HepG2 (cell line): ENCODE measurements at regions not wholly inside any gene's neighbourhood (a gene's known extent, or its start where the extent isn't known, plus 50 kb on each side); places are given as distances from the start of the nearest gene placed in this dataset.

Experiments
- ATAC-seq: fragments of 200-7000 bp; cut with Tn5 transposase; 3 replicates; pipeline ENCODE4 v1.9.1; 2020; ENCODE audit warnings: mild to moderate bottlenecking, moderate library complexity
- BruUV-seq: library from RNA; stranded (reverse); fragments of 400-500 nt; replicated peaks from 2 replicates; lab custom pipeline; 2021; lab: Mats Ljungman, UMichigan
- CTCF ChIA-PET: fragments of 300-600 bp; formaldehyde crosslinking; extraction: SDS; loops from one replicate; lab custom pipeline; 2021; ENCODE audit warnings: low total read pairs, inconsistent platforms, low intra/inter-chr PET ratio; lab: Yijun Ruan, JAX
- POLR2A ChIA-PET: fragments of 350-600 bp; sonication (Branson Sonifier 250); formaldehyde crosslinking; loops from one replicate; lab custom pipeline; 2020; ENCODE audit warnings: antibody characterized with exemption, inconsistent platforms; lab: Yijun Ruan, JAX
- DNase-seq: peaks from one replicate; pipeline ENCODE4 v3.0.0-alpha.2; 2015; ENCODE audit warnings: low spot score
- FAIRE-seq: peaks from 3 replicates; lab custom pipeline; 2011; peaks lifted over from hg19 to GRCh38; lab: Jason Lieb, UNC
- H2AFZ ChIP-seq: one replicate; pipeline ENCODE4 v1.6.1; 2011; ENCODE audit warnings: low read length, inconsistent platforms
- H3K27ac ChIP-seq: fragments of 300-600 bp; 3 replicates; pipeline ENCODE4 v1.8.0; 2011; ENCODE audit warnings: mixed run types, mild to moderate bottlenecking, mixed read lengths, low read length, inconsistent platforms; ENCODE audit not compliant: insufficient read depth; ENCODE audit errors: extremely low read length
- H3K27me3 ChIP-seq, 2 experiments: fragments of 200-600 bp in 1 of 2; 2 replicates in 1 of 2; 3 replicates in 1 of 2; pipeline versions ENCODE4 v1.6.0 to v1.8.0; 2011; ENCODE audit warnings: low read length in 2 of 2, mild to moderate bottlenecking in 2 of 2, moderate library complexity in 2 of 2, inconsistent platforms in 1 of 2; ENCODE audit not compliant: insufficient read depth in 2 of 2, control insufficient read depth in 1 of 2
- H3K36me3 ChIP-seq, 2 experiments: fragments of 200-600 bp in 1 of 2; replicated peaks in 1 of 2; 2 replicates in 1 of 2; 3 replicates in 1 of 2; pipeline versions ENCODE4 v1.5.1 to v1.8.0; 2011; ENCODE audit warnings: low read length in 2 of 2, inconsistent platforms in 1 of 2; ENCODE audit not compliant: insufficient read depth in 2 of 2, control insufficient read depth in 1 of 2
- H3K4me1 ChIP-seq: 2 replicates; pipeline ENCODE4 v1.5.1; 2012; ENCODE audit warnings: low read length, inconsistent platforms; ENCODE audit not compliant: insufficient read depth
- H3K4me2 ChIP-seq: 2 replicates; pipeline ENCODE4 v1.6.0; 2011; ENCODE audit warnings: low read depth, low read length, inconsistent platforms
- H3K4me3 ChIP-seq, 3 experiments: fragments of 200-600 bp in 1 of 3; sonication (generic), shearing (Covaris generic) in 1 of 3; replicated peaks in 1 of 3; 2 replicates each; pipeline ENCODE4 v1.5.1; 2011 to 2016; ENCODE audit warnings: low read length in 3 of 3, inconsistent platforms in 2 of 3, low read depth in 2 of 3, mild to moderate bottlenecking in 2 of 3, control low read depth in 1 of 3, mixed read lengths in 1 of 3; ENCODE audit not compliant: insufficient read depth in 1 of 3
- H3K79me2 ChIP-seq: one replicate; pipeline ENCODE4 v1.6.1; 2011; ENCODE audit warnings: low read length, inconsistent platforms; ENCODE audit not compliant: insufficient read depth
- H3K9ac ChIP-seq: 2 replicates; pipeline ENCODE4 v1.6.0; 2011; ENCODE audit warnings: mild to moderate bottlenecking, low read depth, low read length, inconsistent platforms; ENCODE audit not compliant: insufficient read depth
- H3K9me3 ChIP-seq: 2 replicates; pipeline ENCODE4 v1.5.1; 2012; ENCODE audit warnings: mild to moderate bottlenecking, low read length
- H4K20me1 ChIP-seq: 2 replicates; pipeline ENCODE4 v1.6.0; 2011; ENCODE audit warnings: inconsistent platforms, mild to moderate bottlenecking, low read length, moderate library complexity; ENCODE audit not compliant: insufficient read depth
- GABPB1 ChIP-seq: IDR thresholded peaks from 2 replicates; pipeline ENCODE4 v1.6.1; 2016; ENCODE audit warnings: mild to moderate bottlenecking, missing genetic modification reagents, moderate library complexity, missing compliant biosample characterization
- MAFF ChIP-seq: IDR thresholded peaks from 2 replicates; pipeline ENCODE4 v1.6.1; 2011; ENCODE audit warnings: low read depth, low read length, improper control_type of control experiment
- MAFK ChIP-seq, 2 experiments: IDR thresholded peaks in 1 of 2; conservative IDR thresholded peaks in 1 of 2; 2 replicates each; pipeline ENCODE4 v1.6.1; 2011; ENCODE audit warnings: improper control_type of control experiment in 2 of 2, low read length in 2 of 2
- NR2F6 ChIP-seq, 2 experiments: IDR thresholded peaks; 2 replicates each; pipeline ENCODE4 v1.6.1; 2016; ENCODE audit warnings: antibody characterized with exemption in 1 of 2, mild to moderate bottlenecking in 1 of 2
- PHF5A ChIP-seq: IDR thresholded peaks from one replicate; pipeline ENCODE4 v1.6.1; 2018; ENCODE audit warnings: low read depth, missing genetic modification reagents; ENCODE audit not compliant: unreplicated experiment
- SNAI1 ChIP-seq: sonication (generic); formaldehyde crosslinking; IDR thresholded peaks from 2 replicates; pipeline ENCODE4 v1.5.0; 2020; ENCODE audit warnings: mild to moderate bottlenecking, missing genetic modification reagents, borderline replicate concordance
- SP140L ChIP-seq: sonication (generic); formaldehyde crosslinking; IDR thresholded peaks from 2 replicates; pipeline ENCODE4 v1.4.0; 2020; ENCODE audit warnings: missing genetic modification reagents, borderline replicate concordance
- ZNF510 ChIP-seq: sonication (generic); formaldehyde crosslinking; IDR thresholded peaks from 2 replicates; pipeline ENCODE4 v1.4.0; 2020; ENCODE audit warnings: low read depth, mild to moderate bottlenecking, missing genetic modification reagents
- WGBS: methylation state at CpG from one replicate; pipeline ENCODE4 v1.1.6; 2017; ENCODE audit warnings: low lambda C conversion rate; 5-methylcytosine and 5-hydroxymethylcytosine counted together
- in situ Hi-C: cut with HindIII; loops from 2 replicates; pipeline ENCODE4 v1.10.0; 2017; ENCODE audit warnings: low pct_unique_long_range_greater_than_20kb; ENCODE audit not compliant: extremely low pct_ligation_motif_present
- intact Hi-C: fragments of 100-400 bp; cut with micrococcal nuclease; formaldehyde crosslinking; loops from one replicate; pipeline ENCODE4 v1.10.0; 2022; ENCODE audit not compliant: unreplicated experiment
- TF ChIP-seq, protein P1 (sequence below): sonication (generic); formaldehyde crosslinking; IDR thresholded peaks from 2 replicates; pipeline ENCODE4 v1.5.1; 2020; ENCODE audit warnings: missing genetic modification reagents, mild to moderate bottlenecking, borderline replicate concordance

DNA sequence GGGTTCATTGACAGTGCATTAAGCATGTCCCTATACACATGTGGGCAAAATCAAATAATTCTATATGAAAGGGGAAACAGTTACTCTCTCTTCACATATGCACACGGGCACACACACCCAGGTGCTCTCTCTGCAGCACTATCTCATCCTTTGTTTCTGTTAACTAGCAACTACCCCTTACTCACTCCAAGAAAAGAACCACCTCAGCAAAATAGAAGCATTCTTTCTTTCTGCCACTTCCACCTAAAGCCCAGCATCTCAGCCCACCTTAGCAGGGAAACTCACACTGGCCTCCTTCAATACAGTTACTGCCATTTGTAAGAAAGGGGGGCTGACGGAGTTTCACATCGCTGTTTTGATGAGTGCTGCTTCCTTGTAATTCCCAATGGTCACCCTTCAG lies 216.3 kb upstream of the ID2 start:
- FAIRE-seq (no peak), ATAC-seq (no peak), DNase-seq (no peak)
- in situ Hi-C loops (no loop called here), intact Hi-C loops (no loop called here)
- Histone ChIP-seq H3K27ac (no peak overlapping the region), H4K20me1 (no peaks in the 10 kb centered on the region), H3K27me3 (peaks cover 0 to 31% of the 10 kb centered on the region in 2 experiments; a peak in 2 of 5 replicates), H3K4me1 (no peaks in the 10 kb centered on the region), H2AFZ (no peak overlapping the region), H3K9me3 (no peaks in the 10 kb centered on the region), H3K4me3 (no peak overlapping the region), H3K79me2 (no peaks in the 10 kb centered on the region), H3K9ac (no peak overlapping the region), H3K4me2 (no peak overlapping the region), H3K36me3 (no peaks in the 10 kb centered on the region)
- 63% methylated on average over 3 of the region's 3 CpGs for WGBS
- CTCF ChIA-PET: no interaction called here
- no TSS peak for BruUV-seq
- POLR2A ChIA-PET: no interaction called here
- peak; percentile 73 to 85 for TF ChIP-seq MAFK (conservative IDR thresholded peaks at IDR 0.05 in 1 of 2, IDR thresholded peaks at IDR 0.05 in 1 of 2; ENCODE audit: low read length in 2 of 2)
- no peak for TF ChIP-seq NR2F6 (IDR thresholded peaks at IDR 0.05)
- TF ChIP-seq NR2F6 (CRISPR knock-in tag; IDR thresholded peaks at IDR 0.05): no peak
- no peak for TF ChIP-seq SNAI1 (CRISPR knock-in tag)
- TF ChIP-seq SP140L (CRISPR knock-in tag): no peak
- TF ChIP-seq PHF5A: no peak
- no peak for TF ChIP-seq GABPB1 (CRISPR knock-in tag)
- TF ChIP-seq, protein P1, sequence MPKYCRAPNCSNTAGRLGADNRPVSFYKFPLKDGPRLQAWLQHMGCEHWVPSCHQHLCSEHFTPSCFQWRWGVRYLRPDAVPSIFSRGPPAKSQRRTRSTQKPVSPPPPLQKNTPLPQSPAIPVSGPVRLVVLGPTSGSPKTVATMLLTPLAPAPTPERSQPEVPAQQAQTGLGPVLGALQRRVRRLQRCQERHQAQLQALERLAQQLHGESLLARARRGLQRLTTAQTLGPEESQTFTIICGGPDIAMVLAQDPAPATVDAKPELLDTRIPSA (CRISPR knock-in tag): no peak
- TF ChIP-seq MAFF: peak; percentile 71
- TF ChIP-seq ZNF510 (CRISPR knock-in tag): no peak
